Activated T-cell treated with anti-CD3 and anti-CD28 coated beads, Interleukin-2, amount 50 U/mL, for 24 hours (primary cell): ENCODE measurements at regions not wholly inside any gene's neighbourhood (a gene's known extent, or its start where the extent isn't known, plus 50 kb on each side); places are given as distances from the start of the nearest gene placed in this dataset.
"Not testable (repeated sequence)": the region's sequence is repeated elsewhere in the genome, so short reads cannot be mapped to it uniquely, and the experiment has no call there.

Experiments used
- DNase-seq: peaks from one replicate; pipeline ENCODE4 v3.0.0-alpha.2; 2020
- H3K27ac Mint-ChIP-seq: 2 replicates; pipeline ENCODE4 v1.8.0; 2020; ENCODE audit warnings: mild to moderate bottlenecking, mixed read lengths
- H3K27me3 Mint-ChIP-seq: 2 replicates; pipeline ENCODE4 v1.8.0; 2020; ENCODE audit warnings: mixed read lengths
- H3K36me3 Mint-ChIP-seq: 2 replicates; pipeline ENCODE4 v1.8.0; 2020; ENCODE audit warnings: low read depth, mixed read lengths
- H3K4me1 Mint-ChIP-seq: 2 replicates; pipeline ENCODE4 v1.8.0; 2020; ENCODE audit warnings: low read depth, mixed read lengths
- H3K4me3 Mint-ChIP-seq: 2 replicates; pipeline ENCODE4 v1.8.0; 2020; ENCODE audit warnings: mild to moderate bottlenecking, moderate library complexity, mixed read lengths
- H3K9me3 Mint-ChIP-seq: 2 replicates; pipeline ENCODE4 v1.8.0; 2020; ENCODE audit warnings: mixed read lengths

DNA sequence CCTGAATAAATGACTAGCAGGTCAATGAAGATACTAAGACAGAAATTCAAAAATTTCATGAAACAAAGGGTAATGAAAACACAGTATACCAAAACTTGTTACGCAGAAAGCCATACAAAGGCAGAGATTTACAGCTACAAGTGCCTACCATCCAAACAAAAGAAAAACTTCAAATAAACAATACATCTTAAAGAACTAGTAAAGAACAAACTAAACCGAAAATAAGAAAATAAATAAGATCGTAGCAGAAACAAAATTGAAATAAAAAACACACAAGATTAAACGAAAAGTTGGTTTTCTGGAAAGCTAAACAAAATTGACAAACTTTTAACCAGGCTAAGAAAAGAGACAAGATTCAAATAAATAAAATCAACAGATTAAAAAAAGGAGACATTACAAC, 51.5 kb downstream of the VPREB1 start:
- not testable (repeated sequence) for H3K27me3 Mint-ChIP-seq, H3K9me3 Mint-ChIP-seq, H3K4me3 Mint-ChIP-seq, H3K27ac Mint-ChIP-seq, DNase-seq
- Mint-ChIP-seq H3K36me3 (peaks cover 21% of the 10 kb centered on the region), H3K4me1 (peaks cover 24% of the 10 kb centered on the region)

- not testable (repeated sequence) for H3K9me3 Mint-ChIP-seq, H3K27me3 Mint-ChIP-seq, DNase-seq
- peaks cover 29% of the 10 kb centered on the region for H3K4me1 Mint-ChIP-seq
- peak overlapping the region; percentile 88 for H3K4me3 Mint-ChIP-seq
- peaks cover 14% of the 10 kb centered on the region for H3K36me3 Mint-ChIP-seq
- H3K27ac Mint-ChIP-seq = peak overlapping the region; percentile 92
Observed at GRCh38 chr22:22297159-22297793, 52.7 kb downstream of the VPREB1 start.

DNA sequence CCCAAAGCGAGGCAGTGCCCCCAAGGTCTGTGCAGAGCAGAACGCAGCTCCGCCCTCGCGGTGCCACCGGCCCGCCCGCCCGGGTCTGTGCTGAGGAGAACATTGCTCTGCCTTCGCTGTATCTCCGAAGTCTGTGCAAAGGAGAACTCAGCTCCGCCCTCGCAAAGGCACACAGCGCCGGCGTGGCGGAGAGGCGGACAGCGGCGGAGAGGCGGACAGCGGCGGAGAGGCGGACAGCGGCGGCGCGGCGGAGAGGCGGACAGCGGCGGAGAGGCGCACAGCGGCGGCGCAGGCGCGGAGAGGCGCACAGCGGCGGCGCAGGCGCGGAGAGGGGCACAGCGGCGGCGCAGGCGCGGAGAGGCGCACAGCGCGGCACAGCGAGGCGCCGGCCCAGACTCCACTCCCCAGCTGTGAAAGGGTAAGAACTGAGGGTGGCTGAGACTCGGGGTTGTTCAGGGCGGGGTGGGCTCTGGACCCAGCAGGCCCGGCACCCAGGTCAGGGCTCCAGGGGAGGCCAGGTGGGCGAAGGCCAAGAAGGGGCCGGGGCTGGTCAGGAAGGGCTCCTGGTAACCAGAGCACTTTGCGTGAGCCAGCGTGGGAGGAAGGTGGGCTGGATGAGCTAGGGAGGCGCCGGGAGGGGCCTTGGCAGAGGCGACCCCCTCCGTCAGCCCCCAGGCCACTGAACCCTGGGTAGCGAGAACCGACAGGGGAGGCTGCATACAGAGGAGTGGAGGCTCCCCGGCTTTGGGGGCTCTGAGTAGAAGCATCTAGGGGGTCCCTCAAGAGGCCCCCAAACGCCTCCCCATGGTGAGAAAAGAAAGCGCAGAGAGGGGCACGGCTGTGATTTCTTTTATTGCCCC, 53.4 kb downstream of the VPREB1 start:
- not testable (repeated sequence) for H3K27me3 Mint-ChIP-seq, H3K9me3 Mint-ChIP-seq
- peaks cover 29% of the 10 kb centered on the region for H3K4me1 Mint-ChIP-seq
- DNase-seq = peak; percentile 89
- peak overlapping the region; percentile 88 for H3K4me3 Mint-ChIP-seq
- H3K36me3 Mint-ChIP-seq = peaks cover 17% of the 10 kb centered on the region
- H3K27ac Mint-ChIP-seq = peak overlapping the region; percentile 92

GRCh38 chr22:22298654-22299009, 54.0 kb downstream of the VPREB1 start:
- H3K9me3 Mint-ChIP-seq, DNase-seq, H3K27me3 Mint-ChIP-seq: not testable (repeated sequence)
- H3K36me3 Mint-ChIP-seq = peaks cover 11% of the 10 kb centered on the region
- peak overlapping the region; percentile 88 for H3K4me3 Mint-ChIP-seq
- H3K4me1 Mint-ChIP-seq = peaks cover 29% of the 10 kb centered on the region
- peak overlapping the region; percentile 92 for H3K27ac Mint-ChIP-seq

GRCh38 chr22:22300511-22300910, 55.9 kb downstream of the VPREB1 start:
- H3K4me1 Mint-ChIP-seq = peaks cover 29% of the 10 kb centered on the region
- H3K4me3 Mint-ChIP-seq, H3K27ac Mint-ChIP-seq, DNase-seq, H3K27me3 Mint-ChIP-seq, H3K9me3 Mint-ChIP-seq: not testable (repeated sequence)
- peaks cover 28% of the 10 kb centered on the region for H3K36me3 Mint-ChIP-seq

DNA sequence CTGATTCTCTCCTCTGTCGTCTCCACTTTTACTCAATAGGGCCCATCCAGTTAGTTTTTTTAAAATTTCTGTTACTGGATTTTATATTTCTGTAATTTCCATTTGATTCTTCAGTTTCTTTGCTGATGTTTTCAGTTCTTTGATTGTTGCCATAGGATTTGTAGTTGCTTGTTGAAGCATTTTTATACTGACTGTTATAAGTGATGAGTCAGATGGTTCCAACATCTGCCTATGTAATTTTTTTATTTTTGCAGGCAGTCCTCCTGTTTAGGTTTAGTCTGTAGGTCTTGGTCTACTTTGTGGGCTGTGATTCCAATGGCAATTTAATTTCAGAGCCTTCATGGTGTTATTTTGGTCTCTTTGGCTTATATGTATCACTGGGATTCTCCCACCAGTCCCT, 56.4 kb downstream of the VPREB1 start:
- H3K9me3 Mint-ChIP-seq, H3K4me3 Mint-ChIP-seq, DNase-seq, H3K27me3 Mint-ChIP-seq, H3K27ac Mint-ChIP-seq: not testable (repeated sequence)
- peaks cover 31% of the 10 kb centered on the region for H3K36me3 Mint-ChIP-seq
- H3K4me1 Mint-ChIP-seq = peaks cover 29% of the 10 kb centered on the region

DNA sequence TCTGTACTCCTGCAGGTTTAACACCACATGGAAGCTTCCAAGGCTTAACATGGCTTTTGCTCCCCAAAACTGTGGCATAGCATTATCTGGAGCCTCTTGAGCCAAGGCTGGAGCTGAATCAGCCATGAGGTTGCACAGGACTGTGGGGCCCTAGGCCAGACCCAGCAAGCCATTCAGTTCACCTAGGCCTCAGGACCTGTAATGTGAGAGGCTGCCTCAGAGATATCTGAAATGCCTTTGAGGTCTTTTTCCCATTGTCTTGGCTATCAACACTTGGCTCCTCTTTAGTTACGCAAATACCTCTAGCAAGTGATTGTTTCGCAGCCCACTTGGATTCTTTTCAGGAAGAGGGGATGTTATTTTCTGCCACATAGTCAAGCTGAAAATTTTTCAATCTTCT, 72.0 kb downstream of the VPREB1 start:
- H3K4me1 Mint-ChIP-seq = no peaks in the 10 kb centered on the region
- peaks cover 79% of the 10 kb centered on the region for H3K36me3 Mint-ChIP-seq
- no peaks in the 10 kb centered on the region for H3K27me3 Mint-ChIP-seq
- no peaks in the 10 kb centered on the region for H3K9me3 Mint-ChIP-seq
- no peak overlapping the region for H3K4me3 Mint-ChIP-seq
- DNase-seq = no peak
- no peak overlapping the region for H3K27ac Mint-ChIP-seq

- Mint-ChIP-seq H3K4me1 (no peaks in the 10 kb centered on the region), H3K27me3 (no peaks in the 10 kb centered on the region), H3K4me3 (no peak overlapping the region), H3K9me3 (no peaks in the 10 kb centered on the region), H3K36me3 (peaks cover 70% of the 10 kb centered on the region), H3K27ac (no peak overlapping the region)
- no peak for DNase-seq
Observed at GRCh38 chr22:22318723-22319465, 74.3 kb downstream of the VPREB1 start.

GRCh38 chr22:22321743-22322611, 77.4 kb downstream of the VPREB1 start:
- H3K4me3 Mint-ChIP-seq, H3K27me3 Mint-ChIP-seq, H3K9me3 Mint-ChIP-seq, H3K4me1 Mint-ChIP-seq, H3K27ac Mint-ChIP-seq: not testable (repeated sequence)
- H3K36me3 Mint-ChIP-seq = peaks cover 41% of the 10 kb centered on the region
- peak; percentile 80 for DNase-seq

GRCh38 chr22:22322792-22323191, 78.2 kb downstream of the VPREB1 start:
- no peak for DNase-seq
- Mint-ChIP-seq H3K9me3 (no peaks in the 10 kb centered on the region), H3K27me3 (no peaks in the 10 kb centered on the region), H3K4me1 (no peaks in the 10 kb centered on the region), H3K27ac (no peak overlapping the region), H3K36me3 (peaks cover 35% of the 10 kb centered on the region), H3K4me3 (no peak overlapping the region)

GRCh38 chr22:22327723-22328122, 83.1 kb downstream of the VPREB1 start:
- Mint-ChIP-seq H3K36me3 (no peaks in the 10 kb centered on the region), H3K4me1 (no peaks in the 10 kb centered on the region), H3K9me3 (no peaks in the 10 kb centered on the region), H3K27ac (no peak overlapping the region), H3K27me3 (peaks cover 37% of the 10 kb centered on the region), H3K4me3 (no peak overlapping the region)
- DNase-seq = no peak

DNA sequence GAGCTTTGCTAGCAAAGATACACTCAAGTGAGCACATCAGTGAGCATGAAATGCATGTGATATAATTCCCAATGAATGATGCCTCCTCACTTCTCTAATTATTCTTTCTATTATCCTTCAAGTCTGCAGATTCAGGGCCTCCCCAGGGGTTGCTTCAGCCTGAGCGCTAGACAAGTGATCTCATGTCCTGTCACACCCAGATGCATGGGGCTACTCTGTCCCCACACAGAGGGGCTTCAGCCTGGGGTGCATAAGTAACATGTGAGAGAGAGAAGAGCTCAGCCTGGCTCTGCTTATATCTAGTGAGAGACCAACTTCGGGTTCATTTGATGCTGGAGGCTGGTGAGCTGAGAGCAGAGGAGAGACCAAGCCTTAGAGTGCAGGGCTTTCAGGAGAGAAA, 85.2 kb downstream of the VPREB1 start:
- Mint-ChIP-seq H3K27me3 (peaks cover 57% of the 10 kb centered on the region), H3K27ac (no peak overlapping the region), H3K9me3 (no peaks in the 10 kb centered on the region), H3K36me3 (no peaks in the 10 kb centered on the region), H3K4me1 (no peaks in the 10 kb centered on the region), H3K4me3 (no peak overlapping the region)
- DNase-seq = no peak

DNA sequence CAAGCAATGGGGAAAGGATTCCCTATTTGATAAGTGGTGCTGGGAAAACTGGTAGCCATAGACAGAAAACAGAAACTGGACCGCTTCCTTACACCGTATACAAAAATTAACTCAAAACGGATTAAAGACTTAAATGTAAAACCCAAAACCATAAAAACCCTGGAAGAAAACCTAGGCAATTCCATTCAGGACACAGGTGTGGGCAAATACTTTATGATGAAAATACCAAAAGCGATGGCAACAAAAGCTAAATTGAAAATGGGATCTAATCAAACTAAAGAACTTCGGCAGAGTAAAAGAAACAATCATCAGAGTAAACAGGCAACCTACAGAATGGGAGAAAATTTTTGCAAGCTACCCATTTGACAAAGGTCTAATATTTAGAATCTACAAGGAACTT, 91.1 kb downstream of the VPREB1 start:
- H3K4me3 Mint-ChIP-seq, H3K4me1 Mint-ChIP-seq, DNase-seq, H3K9me3 Mint-ChIP-seq, H3K27ac Mint-ChIP-seq, H3K36me3 Mint-ChIP-seq: not testable (repeated sequence)
- H3K27me3 Mint-ChIP-seq = peaks cover 57% of the 10 kb centered on the region

- not testable (repeated sequence) for H3K4me1 Mint-ChIP-seq, DNase-seq, H3K27ac Mint-ChIP-seq, H3K4me3 Mint-ChIP-seq, H3K9me3 Mint-ChIP-seq, H3K36me3 Mint-ChIP-seq
- H3K27me3 Mint-ChIP-seq = peaks cover 53% of the 10 kb centered on the region
Observed at GRCh38 chr22:22336333-22336732, 91.7 kb downstream of the VPREB1 start.
